DMS 273 treated with DMSO at 0.1 percent for 48 hours (cell line): ENCODE measurements at regions not wholly inside any gene's neighbourhood (a gene's known extent, or its start where the extent isn't known, plus 50 kb on each side); places are given as distances from the start of the nearest gene placed in this dataset.
"Not testable (repeated sequence)": the region's sequence is repeated elsewhere in the genome, so short reads cannot be mapped to it uniquely, and the experiment has no call there.

Experiments
- DNase-seq: peaks from one replicate; lab custom pipeline; 2025; lab: John Stamatoyannopoulos, UW

- no peak for DNase-seq
Measured at GRCh38 chr6:126967296-126968005, 151.0 kb upstream of the RSPO3 start.

GRCh38 chr6:126976253-126976797 lies 142.1 kb upstream of the RSPO3 start:
- DNase-seq = no peak

- no peak for DNase-seq
Measured at GRCh38 chr6:126983779-126984178, 134.7 kb upstream of the RSPO3 start.

- not testable (repeated sequence) for DNase-seq
Measured at GRCh38 chr6:126988125-126988524, 130.3 kb upstream of the RSPO3 start.

- no peak for DNase-seq
Measured at GRCh38 chr6:127000631-127001030, 117.8 kb upstream of the RSPO3 start.

GRCh38 chr6:127013865-127014264 lies 104.6 kb upstream of the RSPO3 start:
- DNase-seq = no peak

- DNase-seq = no peak
Measured at GRCh38 chr6:127015858-127016257, 102.6 kb upstream of the RSPO3 start.

GRCh38 chr6:127019828-127020227 lies 98.6 kb upstream of the RSPO3 start:
- no peak for DNase-seq

GRCh38 chr6:127022302-127022701 lies 96.2 kb upstream of the RSPO3 start:
- peak; percentile 2 for DNase-seq

- DNase-seq = no peak
Measured at GRCh38 chr6:127023001-127023778, 95.3 kb upstream of the RSPO3 start.

GRCh38 chr6:127026247-127026646 lies 92.2 kb upstream of the RSPO3 start:
- no peak for DNase-seq

- DNase-seq = no peak
Measured at GRCh38 chr6:127030111-127030510, 88.4 kb upstream of the RSPO3 start.

- no peak for DNase-seq
Measured at GRCh38 chr6:127030836-127031235, 87.6 kb upstream of the RSPO3 start.

GRCh38 chr6:127031511-127031910 lies 87.0 kb upstream of the RSPO3 start:
- DNase-seq = no peak

GRCh38 chr6:127032971-127033370 lies 85.5 kb upstream of the RSPO3 start:
- DNase-seq = no peak

GRCh38 chr6:127051571-127052260 lies 66.8 kb upstream of the RSPO3 start:
- no peak for DNase-seq

- DNase-seq = no peak
Measured at GRCh38 chr6:127053032-127053874, 65.2 kb upstream of the RSPO3 start.

GRCh38 chr6:127053875-127054235 lies 64.6 kb upstream of the RSPO3 start:
- DNase-seq = no peak

GRCh38 chr6:127058027-127058426 lies 60.4 kb upstream of the RSPO3 start:
- no peak for DNase-seq

GRCh38 chr6:127058936-127059335 lies 59.5 kb upstream of the RSPO3 start:
- no peak for DNase-seq
